ENCODE measurements at regions not wholly inside any gene's neighbourhood (a gene's known extent, or its start where the extent isn't known, plus 50 kb on each side); places are given as distances from the start of the nearest gene placed in this dataset.

DNA sequence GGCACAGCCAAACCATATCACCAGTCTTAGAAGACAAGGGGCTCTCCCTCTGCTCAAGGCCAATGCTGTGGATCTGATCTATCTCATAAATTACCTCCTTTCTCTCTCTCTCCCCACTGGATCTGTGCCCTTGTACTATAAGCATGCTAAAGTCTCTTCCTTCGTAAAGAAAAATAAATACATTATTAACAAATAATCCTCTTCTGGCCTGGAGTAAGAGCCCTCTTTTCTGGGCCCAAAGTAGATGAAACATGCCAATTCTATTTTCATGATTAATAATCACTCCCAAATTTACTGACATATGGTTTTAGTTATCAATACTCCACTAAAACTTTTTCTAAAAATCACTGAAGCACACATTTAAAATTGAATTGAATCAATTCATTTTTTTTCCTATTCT lies 889.7 kb downstream of the ADGRL2 start:
- DNase-seq (ENCODE audit: low read depth in 2 of 2), result no peak

DNA sequence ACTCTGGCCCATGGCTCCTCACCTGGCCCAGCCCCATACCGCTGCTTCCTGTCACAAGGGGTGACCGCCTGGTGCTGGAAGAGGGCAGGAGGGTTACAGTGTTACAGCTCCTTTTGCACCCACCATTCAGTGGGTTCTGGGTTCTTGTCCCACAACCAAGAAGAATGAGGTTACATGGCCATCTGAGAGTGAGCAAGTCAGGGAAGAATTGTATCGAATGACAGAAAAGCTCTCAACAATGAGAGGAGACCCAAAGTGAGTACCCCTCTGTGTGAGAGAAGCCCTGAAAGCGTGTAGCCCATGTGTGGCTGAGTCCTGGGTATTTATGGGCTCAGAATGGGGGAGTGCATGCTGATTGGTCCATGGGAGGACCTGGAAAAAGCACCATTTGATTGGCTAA lies 888.5 kb downstream of the ADGRL2 start:
- DNase-seq (ENCODE audit: low read depth in 2 of 2), result no peak

DNA sequence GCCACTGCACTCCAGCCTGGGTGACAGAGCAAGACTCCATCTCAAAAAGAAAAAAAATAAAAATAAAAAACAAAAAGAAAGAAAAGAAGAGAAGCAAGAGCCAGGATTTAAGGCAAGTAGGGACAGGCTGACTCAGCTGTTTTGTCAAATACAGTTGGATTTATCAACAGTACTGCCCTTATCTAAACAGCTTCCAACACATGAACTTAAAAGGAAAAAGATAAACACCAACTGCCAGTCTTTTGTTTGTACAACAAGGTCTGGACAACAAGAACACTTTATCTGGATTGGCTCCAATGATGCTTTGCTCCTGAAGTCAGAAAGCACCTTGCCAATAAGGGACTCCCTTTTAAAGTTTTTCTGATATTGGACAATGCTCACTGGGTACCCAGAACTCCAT lies 886.0 kb downstream of the ADGRL2 start:
- no peak for DNase-seq (ENCODE audit: low read depth in 2 of 2)

DNA sequence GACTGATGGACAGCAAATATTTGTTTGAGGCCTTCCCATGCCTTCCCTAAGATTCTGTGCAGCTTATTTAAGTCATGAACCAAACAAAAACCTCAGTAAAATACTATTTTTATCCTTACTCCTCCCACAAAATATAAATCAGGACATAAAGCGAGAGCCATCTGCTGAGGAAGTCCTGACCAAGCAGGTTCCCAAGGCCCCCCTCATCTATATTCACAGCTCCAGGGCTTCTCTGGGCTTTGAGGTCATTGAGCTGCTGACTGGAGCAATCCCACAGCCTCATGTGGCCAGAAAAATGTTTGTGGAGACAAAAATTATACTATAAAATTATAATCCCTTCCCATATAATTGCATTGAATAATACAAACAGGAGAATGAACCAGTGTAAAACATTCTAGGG lies 846.2 kb downstream of the ADGRL2 start:
- DNase-seq (ENCODE audit: low read depth in 2 of 2), result no peak

DNA sequence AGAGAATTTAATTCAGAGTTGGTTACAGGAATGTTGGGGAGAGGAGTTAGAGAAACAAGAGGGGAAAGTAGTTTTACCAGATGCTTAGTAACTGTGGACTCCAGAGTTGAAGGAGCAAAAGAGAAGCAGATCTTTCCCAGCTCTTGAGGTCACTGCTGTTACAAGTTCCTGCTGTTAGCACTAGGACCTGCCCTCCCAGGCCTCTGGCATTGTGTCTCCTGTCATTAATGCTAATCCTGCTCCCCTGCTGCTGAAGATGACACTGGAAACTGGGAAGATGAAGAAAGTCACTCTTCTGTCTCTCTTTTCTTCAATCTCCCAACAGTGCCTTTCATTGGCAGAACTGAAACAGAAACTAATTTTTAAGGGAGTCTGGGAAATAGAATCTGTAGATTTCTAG lies 845.6 kb downstream of the ADGRL2 start:
- no peak for DNase-seq (ENCODE audit: low read depth in 2 of 2)

DNA sequence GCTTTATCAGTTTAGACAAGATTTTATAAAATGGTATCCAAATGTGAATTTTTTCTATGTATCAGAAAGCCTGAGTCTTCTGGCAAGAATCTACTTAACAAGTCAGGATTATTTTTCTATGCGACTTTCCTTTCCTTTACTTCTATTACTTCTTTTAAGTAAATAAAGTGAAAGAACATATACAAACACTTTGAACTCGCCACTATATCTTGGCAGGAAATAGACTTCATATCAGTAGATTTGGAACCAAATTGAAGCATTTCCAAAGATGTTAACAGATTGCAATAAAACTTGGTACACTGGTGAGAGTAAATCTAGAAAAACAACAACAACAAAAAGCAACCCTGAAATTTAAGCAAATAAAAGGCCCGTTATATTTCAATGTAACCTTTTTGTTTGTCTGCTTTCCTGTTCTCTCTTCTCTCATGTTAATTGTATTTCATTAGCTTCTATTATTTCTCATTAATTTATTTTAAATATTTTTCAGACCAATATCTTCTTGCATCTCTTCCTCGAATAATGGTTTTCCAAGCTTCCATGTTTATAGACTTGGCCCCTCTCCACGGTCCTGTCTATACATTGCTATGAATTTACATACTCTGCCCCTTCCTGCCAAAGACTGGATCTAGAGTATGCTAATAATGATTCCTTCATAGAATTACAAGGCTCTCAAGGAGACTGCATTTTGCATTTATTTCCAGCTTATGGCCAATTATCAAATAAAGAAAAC lies 843.6 kb downstream of the ADGRL2 start:
- DNase-seq (ENCODE audit: low read depth in 2 of 2), result no peak

DNA sequence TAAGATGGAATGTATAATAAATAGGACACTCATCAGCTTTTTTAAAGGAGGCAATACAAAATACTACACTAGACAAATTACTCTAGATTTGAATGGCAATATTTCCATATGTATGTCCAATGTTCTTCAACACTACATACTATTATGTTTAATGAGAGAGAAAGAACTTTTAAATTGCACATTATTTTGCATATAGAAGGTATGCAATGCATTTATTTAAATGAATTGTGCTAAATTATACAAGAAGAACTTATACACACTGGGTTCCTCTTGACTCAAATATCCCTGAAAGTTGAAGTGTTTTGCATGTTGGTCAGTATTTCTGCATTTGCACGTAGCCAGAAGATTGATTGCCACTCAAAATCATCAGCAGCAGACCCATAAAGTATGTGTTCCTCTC lies 839.6 kb downstream of the ADGRL2 start:
- DNase-seq (ENCODE audit: low read depth in 2 of 2), result no peak

DNA sequence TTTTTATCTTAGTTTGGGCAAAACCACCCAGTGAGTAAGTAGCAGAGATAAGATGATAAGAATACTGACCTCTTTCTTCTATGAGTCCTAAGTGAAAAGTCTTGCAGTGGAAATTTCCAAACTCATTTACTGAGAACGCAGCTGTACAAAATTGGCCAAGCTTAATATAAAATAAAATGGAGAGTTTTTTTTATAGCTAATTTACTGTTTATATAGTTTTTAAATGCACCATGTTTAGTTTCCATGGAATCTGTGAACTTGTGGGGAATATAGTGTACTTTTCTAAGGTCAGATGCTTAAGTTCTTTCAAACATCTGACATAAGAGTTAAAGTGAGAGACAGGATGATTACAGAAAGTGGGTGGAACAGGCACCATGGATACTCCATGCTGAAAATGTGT lies 833.5 kb downstream of the ADGRL2 start:
- no peak for DNase-seq (ENCODE audit: low read depth in 2 of 2)

DNA sequence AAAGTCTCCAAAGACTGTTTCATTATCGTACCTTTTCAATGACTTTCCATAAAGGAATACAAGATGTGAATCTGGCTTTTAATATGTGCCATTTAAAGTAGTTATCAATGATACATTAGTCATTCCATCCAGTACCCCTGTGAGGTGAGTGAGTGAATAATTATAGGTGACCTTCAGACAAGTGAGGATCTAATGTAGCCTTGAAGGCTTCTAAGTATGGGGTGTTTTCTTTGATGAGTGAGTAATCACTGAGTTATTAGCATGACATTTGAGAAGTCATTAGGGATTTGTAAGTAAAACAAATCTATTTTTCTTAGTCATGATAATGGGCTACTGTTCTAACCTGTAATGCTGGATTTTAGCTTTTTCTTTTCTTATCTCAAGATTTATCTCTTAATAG lies 831.4 kb downstream of the ADGRL2 start:
- DNase-seq (ENCODE audit: low read depth in 2 of 2), result no peak

DNA sequence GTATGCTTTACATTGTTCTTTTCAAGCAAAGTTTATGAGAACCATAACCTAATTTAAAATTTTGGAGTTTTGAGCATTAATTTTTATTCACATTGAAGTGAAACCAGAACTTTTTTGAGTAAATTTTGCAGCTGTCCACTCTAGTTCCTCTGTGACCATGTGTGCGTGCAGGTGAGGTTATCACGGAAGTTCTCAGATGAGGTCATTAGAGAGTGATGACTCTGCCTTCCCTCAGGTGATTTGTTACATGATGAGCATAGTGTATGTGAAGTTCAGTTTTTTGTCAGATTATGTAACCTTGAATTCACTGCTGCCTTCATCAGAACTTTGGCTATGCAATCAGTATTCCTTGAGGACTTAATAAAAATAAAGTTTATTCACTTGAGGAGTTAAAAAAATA lies 828.2 kb downstream of the ADGRL2 start:
- no peak for DNase-seq (ENCODE audit: low read depth in 2 of 2)

DNA sequence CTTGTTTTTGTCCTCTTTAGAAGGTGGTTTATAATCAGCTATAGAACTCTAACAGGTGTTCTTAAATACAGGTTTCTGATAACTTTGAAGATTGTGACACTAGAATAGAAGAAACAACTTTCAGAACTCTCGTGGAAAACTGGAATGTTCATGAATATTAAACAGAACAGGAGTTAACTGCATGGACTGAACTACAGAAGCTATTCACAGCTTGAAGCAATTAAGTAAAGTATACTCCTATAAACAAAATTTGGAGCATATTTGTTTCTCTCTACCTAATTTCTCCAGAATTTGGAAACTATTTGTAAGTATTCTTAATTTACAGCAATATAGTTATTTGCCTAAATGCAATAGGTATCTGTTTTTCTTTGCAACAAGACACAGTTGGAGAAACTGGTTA lies 824.8 kb downstream of the ADGRL2 start:
- no peak for DNase-seq (ENCODE audit: low read depth in 2 of 2)

DNA sequence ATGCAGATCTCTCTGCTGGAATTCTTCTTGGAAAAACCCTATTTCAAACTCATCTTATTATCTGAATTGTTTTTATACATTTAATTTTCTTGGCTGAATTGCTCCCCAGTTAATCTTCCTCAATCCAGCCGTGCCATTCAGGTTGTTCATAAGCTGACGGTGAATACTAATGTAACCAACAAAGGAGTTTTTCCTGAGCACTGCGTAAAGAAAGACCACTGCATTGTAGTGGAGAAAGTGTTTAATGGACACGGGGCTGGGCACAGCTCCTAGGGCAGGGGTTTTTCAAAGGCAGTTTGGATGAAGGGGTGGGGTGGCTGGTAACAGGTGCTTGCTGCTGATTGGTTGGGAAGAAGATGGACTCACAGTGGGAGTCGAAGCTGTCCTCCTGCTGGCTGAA lies 820.3 kb downstream of the ADGRL2 start:
- DNase-seq (ENCODE audit: low read depth in 2 of 2), result no peak

DNA sequence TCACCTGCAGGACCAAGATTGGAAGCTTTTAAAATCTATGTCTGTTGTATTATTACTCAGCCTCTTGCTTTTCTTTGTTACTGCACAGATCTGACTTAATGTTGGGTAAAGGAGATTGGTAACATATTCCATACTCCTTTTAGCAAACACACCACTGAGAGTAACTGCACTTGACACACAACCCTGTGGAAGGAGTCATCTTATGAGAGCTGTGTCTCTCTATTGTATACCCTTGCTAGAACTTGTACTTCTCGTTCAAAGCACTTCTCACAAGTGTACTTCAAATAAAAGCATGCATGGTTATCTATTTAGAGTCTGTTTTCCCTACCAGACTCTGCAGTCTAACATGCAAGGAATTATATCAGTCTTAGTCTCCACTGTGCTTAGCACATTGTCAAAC lies 813.4 kb downstream of the ADGRL2 start:
- no peak for DNase-seq (ENCODE audit: low read depth in 2 of 2)

DNA sequence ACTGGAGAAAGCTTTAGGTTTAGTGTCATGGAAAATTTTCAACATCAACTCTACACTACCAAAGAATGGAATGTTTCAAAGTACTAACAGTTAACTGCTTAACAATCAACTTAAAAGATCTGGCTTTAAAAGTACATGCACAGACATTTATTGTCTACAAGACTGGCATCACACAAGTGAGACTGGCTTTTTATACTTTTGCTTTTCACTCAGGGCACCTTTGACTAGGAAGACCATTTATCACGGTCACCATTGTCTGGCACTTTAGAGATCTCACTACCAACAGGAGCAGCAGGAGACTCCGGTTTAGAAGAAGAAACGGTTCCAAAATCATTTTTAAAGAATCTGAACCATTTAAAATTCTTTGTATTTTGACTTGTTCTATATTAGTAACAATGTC lies 812.3 kb downstream of the ADGRL2 start:
- DNase-seq (ENCODE audit: low read depth in 2 of 2), result no peak

DNA sequence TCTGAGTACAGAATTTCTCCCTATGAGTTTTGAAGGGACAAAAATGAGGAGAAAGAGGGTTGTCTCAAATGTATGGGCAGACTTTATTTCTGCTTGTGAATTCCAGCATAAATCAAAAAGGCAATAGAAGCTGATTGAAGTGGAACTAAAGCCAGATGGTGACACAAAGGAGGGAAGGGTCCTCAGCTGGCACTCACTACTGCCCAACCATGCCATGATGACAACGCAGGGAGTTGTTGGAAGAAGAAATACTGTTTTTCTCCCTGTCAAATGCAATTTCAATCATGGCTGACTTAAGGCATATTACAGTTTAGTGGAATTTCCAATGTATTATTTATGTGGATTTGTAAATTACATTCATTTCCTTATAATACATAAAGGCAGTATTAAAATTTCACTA lies 805.8 kb downstream of the ADGRL2 start:
- no peak for DNase-seq (ENCODE audit: low read depth in 2 of 2)

DNA sequence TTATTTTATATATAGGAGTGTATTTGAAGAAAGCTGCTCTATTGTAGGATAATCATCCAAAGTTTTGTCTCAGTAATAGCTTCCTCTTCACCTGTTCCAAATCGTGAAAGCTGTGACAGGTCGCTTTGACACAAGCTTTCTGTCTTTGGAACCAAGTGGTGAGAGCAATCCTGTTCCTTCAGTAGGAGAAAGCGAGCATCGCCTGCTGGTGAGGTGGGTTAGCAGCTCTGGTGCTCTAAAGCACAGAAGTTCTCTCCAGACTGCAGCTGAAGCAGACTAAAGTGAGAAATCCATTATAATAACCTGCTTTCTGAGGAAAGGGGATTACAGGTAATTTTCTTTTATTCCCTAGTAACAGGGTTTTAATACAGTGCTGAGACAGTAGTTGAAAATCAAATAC lies 803.8 kb downstream of the ADGRL2 start:
- no peak for DNase-seq (ENCODE audit: low read depth in 2 of 2)

DNA sequence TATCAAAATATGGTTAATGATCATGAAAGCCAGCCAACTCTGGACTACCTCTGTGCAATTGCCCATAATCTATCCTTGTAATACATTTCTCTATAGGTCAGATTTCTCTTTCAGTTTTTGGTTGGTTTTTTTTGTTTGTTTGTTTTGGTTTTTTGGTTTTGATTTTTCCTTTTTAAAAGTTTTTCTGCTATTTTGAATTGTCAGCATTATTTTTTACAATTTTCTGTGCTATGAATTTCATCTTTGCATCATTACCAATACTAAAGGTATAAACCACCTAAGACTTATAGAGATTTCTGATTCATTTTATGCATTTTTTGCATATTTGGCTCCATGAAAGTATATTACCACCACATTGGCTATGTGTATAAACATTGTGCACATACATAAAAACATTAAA lies 799.6 kb downstream of the ADGRL2 start:
- DNase-seq (ENCODE audit: low read depth in 2 of 2), result no peak

DNA sequence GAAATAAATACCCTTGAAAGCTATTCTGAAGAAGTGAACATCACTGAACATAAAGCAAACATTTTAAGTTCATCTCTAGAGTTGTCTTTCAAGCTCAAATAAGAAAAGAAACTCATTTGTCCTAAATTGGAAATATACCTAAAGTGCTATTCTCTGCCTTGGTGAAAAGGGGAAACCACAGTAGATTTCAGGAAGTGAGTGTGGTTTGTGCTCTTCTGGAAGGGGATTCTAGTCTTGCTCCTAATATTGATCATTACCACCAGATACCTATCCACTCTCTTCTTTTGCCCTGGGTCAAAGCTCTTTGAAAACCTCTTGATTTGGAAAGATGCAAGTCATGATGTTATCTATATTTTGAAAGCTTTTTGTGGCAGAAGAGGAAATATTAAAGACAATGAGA lies 798.1 kb downstream of the ADGRL2 start:
- DNase-seq (ENCODE audit: low read depth in 2 of 2), result no peak

DNA sequence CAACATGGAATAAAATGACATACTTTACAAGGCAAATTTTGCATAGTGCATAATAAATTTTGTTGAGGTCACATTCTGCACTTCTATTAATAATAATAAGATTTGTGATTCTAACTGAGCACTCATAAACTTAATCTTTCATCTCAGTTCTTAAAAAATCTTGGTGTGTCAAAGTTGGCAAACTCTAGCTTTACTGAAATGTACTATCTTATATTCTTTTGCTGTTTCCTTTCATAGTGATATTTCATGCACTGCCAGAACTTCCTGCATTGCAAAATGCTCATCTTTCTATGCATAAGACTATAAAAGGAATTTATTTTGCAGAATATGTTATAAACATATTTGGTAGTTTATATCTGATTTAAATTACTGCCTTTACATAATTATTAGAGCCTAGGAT lies 797.6 kb downstream of the ADGRL2 start:
- no peak for DNase-seq (ENCODE audit: low read depth in 2 of 2)

DNA sequence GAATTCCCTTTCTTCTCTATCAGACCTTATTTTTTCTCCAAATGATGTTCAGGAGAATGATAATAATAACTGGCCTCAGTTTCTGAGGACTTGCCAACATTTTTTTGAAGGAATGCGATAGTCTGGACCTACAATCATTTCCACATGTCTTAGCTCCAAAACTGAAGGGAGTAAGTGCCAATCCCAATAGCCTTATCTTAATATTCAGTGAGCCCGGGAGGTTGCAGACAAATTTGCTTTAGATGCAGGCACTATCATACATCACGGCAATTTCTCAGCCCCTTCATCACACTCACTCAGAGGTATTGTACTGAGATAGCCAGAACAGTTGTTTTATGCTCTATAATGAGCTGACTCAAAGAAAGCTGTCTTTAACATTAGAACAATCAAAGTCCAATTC lies 796.9 kb downstream of the ADGRL2 start:
- DNase-seq (ENCODE audit: low read depth in 2 of 2), result no peak

DNA sequence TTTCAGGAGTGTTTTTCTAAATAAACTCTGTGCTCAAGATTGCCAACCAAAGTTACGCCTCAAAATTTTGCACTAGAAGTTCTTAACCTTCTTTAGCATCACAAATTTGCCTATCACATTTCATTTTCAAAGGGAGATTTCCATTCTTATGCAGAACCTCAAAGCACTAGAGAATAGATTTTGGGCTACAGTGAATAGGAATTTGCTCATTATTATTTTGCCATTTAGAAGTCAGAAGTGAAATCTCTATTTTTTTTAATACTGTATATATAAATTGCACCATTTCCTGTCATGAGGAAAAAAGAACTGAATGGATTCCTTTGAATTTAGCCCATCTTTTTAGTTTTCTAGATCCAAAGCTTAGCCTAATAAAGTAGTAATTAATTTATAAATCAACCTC lies 796.4 kb downstream of the ADGRL2 start:
- no peak for DNase-seq (ENCODE audit: low read depth in 2 of 2)

DNA sequence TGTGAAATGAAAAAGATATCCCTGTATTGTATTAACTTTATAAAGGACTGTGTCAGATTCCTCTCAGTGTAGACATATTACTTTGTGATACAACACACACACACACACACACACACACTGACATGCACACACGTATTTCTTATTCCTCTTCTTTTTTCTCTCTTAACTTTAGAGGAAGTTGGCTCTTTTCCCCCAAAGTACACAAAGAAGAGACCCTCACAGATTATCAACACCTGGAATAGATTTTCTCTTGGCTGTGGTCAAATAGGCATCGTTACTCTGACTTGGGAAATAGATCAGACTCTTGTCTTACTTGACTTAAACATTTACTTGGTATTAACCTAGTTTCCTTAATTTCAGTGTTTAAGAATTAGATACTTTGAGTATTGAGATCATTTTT lies 792.8 kb downstream of the ADGRL2 start:
- DNase-seq (ENCODE audit: low read depth in 2 of 2), result no peak

DNA sequence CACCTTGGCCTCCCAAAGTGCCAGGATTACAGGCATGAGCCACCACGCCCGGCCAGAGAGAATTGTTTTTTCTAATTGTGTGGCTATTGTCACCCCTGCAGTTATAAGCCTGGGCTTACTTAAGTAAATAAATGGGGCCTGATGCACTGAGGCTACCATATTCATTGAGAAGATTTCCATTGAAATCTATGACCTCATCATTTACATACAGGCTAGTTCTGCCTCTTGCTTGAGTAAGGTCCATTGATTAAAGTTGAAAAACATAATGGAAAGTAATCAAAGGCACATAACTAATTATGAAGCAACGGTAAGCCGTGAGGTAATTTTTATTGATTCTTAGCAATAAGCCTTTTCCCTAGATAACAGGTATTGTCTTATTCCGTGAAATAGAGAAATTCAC lies 788.9 kb downstream of the ADGRL2 start:
- no peak for DNase-seq (ENCODE audit: low read depth in 2 of 2)

DNA sequence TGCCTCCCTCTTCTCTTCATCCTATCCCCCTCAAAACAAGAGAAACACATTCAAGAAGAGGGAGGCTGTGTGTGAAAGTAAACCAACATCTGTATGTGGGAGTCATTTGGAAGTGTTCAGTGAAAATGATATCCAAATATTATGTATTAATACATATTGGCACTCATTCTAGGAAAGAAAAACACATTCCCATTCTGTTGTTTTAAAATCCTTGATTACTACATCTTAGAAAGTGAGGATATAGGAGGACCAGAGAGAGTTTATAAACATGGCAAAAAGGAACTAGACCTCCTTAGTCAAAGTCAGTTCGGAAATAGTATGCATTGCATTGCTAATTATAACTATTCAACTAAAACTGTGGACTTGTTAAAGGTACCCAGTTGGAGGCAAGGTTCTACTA lies 786.6 kb downstream of the ADGRL2 start:
- no peak for DNase-seq (ENCODE audit: low read depth in 2 of 2)

DNA sequence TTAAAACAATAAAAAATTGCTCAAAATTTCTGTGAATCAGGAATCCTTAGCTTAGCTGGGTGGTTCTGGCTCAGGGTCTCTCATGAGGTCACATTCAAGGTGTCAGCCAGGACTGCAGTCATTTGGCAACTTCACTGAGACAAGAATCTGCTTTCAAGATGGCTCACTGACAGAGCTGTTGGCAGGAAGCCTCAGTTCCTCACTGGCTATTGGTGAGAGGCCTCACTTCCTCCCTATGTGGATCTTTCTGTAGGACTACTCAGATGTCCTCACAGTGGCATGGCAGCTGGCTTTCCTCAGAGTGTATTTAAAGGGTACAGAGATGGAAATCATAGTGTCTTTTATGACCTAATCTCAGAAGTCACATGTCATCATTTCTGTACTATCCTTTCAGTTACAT lies 785.7 kb downstream of the ADGRL2 start:
- no peak for DNase-seq (ENCODE audit: low read depth in 2 of 2)

Data from stimulated activated CD4-positive, alpha-beta T cell treated with anti-CD3 and anti-CD28 coated beads, Interleukin-1b, Interleukin-23, amount 100 ng/mL, for 1 hour (primary cell).